Body of pancreas (tissue), 4 donors: ENCODE measurements at regions not wholly inside any gene's neighbourhood (a gene's known extent, or its start where the extent isn't known, plus 50 kb on each side); places are given as distances from the start of the nearest gene placed in this dataset.

ENCODE experiments used
- ATAC-seq: fragments of 150-250 bp; one replicate; pipeline ENCODE4 v1.9.1; 2016
- DNase-seq, 4 donors: peaks; one replicate each; pipeline ENCODE4 v3.0.0-alpha.2; 2019
- H3K27ac ChIP-seq, 4 donors: fragments of 200-600 bp; sonication (generic); 1 replicate in 3 of 4; 2 replicates in 1 of 4; pipeline versions ENCODE4 v1.5.1 to v1.6.1; 2016 to 2019; ENCODE audit warnings: mild to moderate bottlenecking in 1 of 4, mixed read lengths in 1 of 4, moderate library complexity in 1 of 4
- H3K27me3 ChIP-seq, 2 donors: fragments of 200-600 bp; sonication (generic); one replicate each; pipeline ENCODE4 v1.6.0; 2016; ENCODE audit warnings: mild to moderate bottlenecking in 1 of 2
- H3K36me3 ChIP-seq, 2 donors: fragments of 200-600 bp; sonication (generic); replicated peaks in 1 of 2; 2 replicates each; pipeline ENCODE4 v1.5.1; 2016; ENCODE audit warnings: low read depth in 2 of 2; ENCODE audit not compliant: insufficient read depth in 1 of 2
- H3K4me1 ChIP-seq: fragments of 200-600 bp; sonication (generic); one replicate; pipeline ENCODE4 v1.6.0; 2016
- H3K4me3 ChIP-seq, 2 donors: fragments of 200-600 bp; sonication (generic); 1 replicate in 1 of 2; 2 replicates in 1 of 2; pipeline ENCODE4 v1.5.1; 2016 to 2019
- H3K9me3 ChIP-seq, 3 donors: fragments of 200-600 bp; sonication (generic); 1 replicate in 2 of 3; 2 replicates in 1 of 3; pipeline ENCODE4 v1.5.1; 2016
- CTCF ChIP-seq, 7 experiments: fragments of 450-650 bp in 4 of 7; fragments of 200-600 bp in 3 of 7; sonication (generic) in 3 of 7; IDR thresholded peaks; one replicate each; pipeline ENCODE4 v1.5.1; 2016 to 2019; ENCODE audit warnings: antibody characterized with exemption in 7 of 7
- POLR2A ChIP-seq, 3 donors: fragments of 450-650 bp; IDR thresholded peaks; one replicate each; pipeline ENCODE4 v1.6.1; 2016; ENCODE audit warnings: antibody characterized with exemption in 3 of 3, mild to moderate bottlenecking in 2 of 3
- WGBS, 2 donors: methylation state at CpG; one replicate each; pipeline ENCODE4 v1.1.5; 2017; 5-methylcytosine and 5-hydroxymethylcytosine counted together
- intact Hi-C: fragments of 100-400 bp; cut with DNase I; formaldehyde crosslinking; loops from one replicate; pipeline ENCODE4 v1.15.1; 2023

DNA sequence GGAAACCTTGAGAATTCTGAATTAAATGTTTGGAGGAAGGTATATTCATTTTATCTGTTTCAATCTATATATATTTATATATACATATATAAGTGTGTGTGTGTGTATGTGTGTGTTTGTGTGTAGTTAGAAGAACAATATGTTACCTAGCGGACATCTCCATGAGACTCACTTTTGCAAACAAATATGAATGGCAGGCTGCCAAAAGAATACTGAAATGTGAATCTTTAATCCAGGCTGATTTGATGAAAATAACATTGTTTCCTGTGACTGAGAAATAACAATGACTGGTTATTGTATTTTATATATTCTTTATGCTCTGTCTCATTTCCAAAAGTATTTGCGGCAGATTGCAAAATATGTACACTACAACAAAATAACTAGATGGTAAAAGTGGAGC, 255.5 kb upstream of the TGFBR2 start:
- WGBS, 2 donors = 85 to 97% methylated on average over 2 of the region's 2 CpGs
- ATAC-seq (no peak), DNase-seq (no peak)
- Histone ChIP-seq H3K36me3 (no peaks in the 10 kb centered on the region), H3K9me3 (no peaks in the 10 kb centered on the region), H3K4me1 (no peaks in the 10 kb centered on the region), H3K27ac (no peak overlapping the region), H3K4me3 (no peak overlapping the region), H3K27me3 (no peaks in the 10 kb centered on the region)
- TF ChIP-seq POLR2A (IDR thresholded peaks at IDR 0.05) = no peak
- no peak for TF ChIP-seq CTCF (IDR thresholded peaks at IDR 0.05)
- intact Hi-C loops = no loop called here

GRCh38 chr3:30352410-30353318, 253.7 kb upstream of the TGFBR2 start:
- WGBS, 2 donors = 76 to 86% methylated on average over 1 of the region's 1 CpG
- H3K4me1 ChIP-seq = no peaks in the 10 kb centered on the region

DNA sequence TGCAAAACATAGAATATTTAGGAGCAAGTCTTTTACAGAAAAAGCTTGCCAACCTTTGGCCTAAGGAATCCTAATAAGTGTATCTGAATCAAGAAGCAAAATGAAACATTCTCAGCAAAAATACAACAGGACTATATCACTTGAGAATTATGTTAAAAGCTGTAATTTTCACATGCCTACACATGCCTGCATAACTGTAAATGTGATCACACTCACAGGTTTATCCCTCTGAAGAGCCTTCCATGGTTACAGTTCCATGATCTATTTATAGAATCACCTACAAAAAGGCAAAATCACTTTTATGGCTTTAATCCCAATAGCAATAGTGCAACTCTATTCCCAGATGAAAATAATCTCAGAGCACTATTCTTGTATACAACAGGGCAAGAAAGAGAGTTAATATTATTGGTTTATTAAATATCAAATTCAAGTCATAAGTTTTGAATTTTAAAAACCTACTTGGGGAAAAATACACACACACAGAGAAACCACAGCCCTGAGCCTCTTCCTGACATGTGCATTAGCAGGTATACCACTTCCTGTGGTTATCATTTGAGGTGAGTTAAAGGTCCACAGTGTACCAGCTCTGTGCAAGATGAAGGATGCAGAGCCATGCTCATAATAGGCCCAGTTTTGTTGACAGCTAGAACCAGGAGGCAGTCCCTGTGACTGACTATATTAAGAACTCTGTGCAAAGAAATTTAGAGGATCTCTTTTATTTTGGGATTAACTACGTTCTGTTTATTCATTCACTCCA, 252.5 kb upstream of the TGFBR2 start:
- no peak overlapping the region for H3K27ac ChIP-seq
- WGBS, 2 donors = 81 to 90% methylated on average over 1 of the region's 1 CpG
- DNase-seq (peak in 1 of 4 donors; percentile 21), ATAC-seq (no peak)
- H3K36me3 ChIP-seq = no peaks in the 10 kb centered on the region
- no peaks in the 10 kb centered on the region for H3K4me1 ChIP-seq
- no peaks in the 10 kb centered on the region for H3K9me3 ChIP-seq
- H3K27me3 ChIP-seq = no peaks in the 10 kb centered on the region
- TF ChIP-seq CTCF (IDR thresholded peaks at IDR 0.05) (no peak), POLR2A (IDR thresholded peaks at IDR 0.05) (no peak)
- no peak overlapping the region for H3K4me3 ChIP-seq
- intact Hi-C loops = no loop called here

More at GRCh38 chr3:30352410-30353318, 253.7 kb upstream of the TGFBR2 start:
- no peaks in the 10 kb centered on the region for H3K9me3 ChIP-seq
- no peak overlapping the region for H3K4me3 ChIP-seq
- H3K36me3 ChIP-seq = no peaks in the 10 kb centered on the region
- ATAC-seq (no peak), DNase-seq (no peak)
- no peak for TF ChIP-seq CTCF (IDR thresholded peaks at IDR 0.05)
- TF ChIP-seq POLR2A (IDR thresholded peaks at IDR 0.05) = no peak
- no peak overlapping the region for H3K27ac ChIP-seq
- H3K27me3 ChIP-seq = no peaks in the 10 kb centered on the region
- intact Hi-C loops = no loop called here

DNA sequence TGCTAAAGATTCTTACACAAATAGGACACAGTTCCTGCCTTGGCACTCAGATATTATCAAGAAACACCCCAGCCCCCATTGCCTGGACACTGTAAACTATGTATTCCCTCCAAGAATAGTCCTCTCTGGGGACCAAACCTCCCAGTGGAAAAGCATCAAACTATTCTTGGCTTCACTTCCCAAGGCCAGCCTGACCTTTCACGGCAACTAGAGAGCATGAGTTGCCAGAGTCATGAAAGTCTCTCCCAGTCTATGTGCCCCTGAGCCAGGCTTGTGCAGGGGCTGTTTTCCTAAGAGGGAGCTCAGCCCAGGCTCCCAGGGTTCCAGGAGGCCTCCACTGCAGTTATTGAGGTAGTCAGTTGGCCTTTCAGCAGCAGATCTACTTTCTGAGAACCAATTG, 251.9 kb upstream of the TGFBR2 start:
- Histone ChIP-seq H3K9me3 (no peaks in the 10 kb centered on the region), H3K4me3 (no peak overlapping the region), H3K27me3 (no peaks in the 10 kb centered on the region), H3K4me1 (no peaks in the 10 kb centered on the region), H3K36me3 (no peaks in the 10 kb centered on the region), H3K27ac (no peak overlapping the region)
- no peak for ATAC-seq
- DNase-seq = no peak
- 18 to 32% methylated on average over 1 of the region's 1 CpG for WGBS, 2 donors
- TF ChIP-seq CTCF (IDR thresholded peaks at IDR 0.05) (no peak), POLR2A (IDR thresholded peaks at IDR 0.05) (no peak)
- intact Hi-C loops = no loop called here
